ENCODE measurements at regions not wholly inside any gene's neighbourhood (a gene's known extent, or its start where the extent isn't known, plus 50 kb on each side); places are given as distances from the start of the nearest gene placed in this dataset.
A peak's percentile ranks its signal among the peaks of the same experiment; 100 is the strongest.

- no peaks in the 10 kb centered on the region for H3K4me1 ChIP-seq (replicated peaks in 1 of 2)
- H3K27ac ChIP-seq, result no peak overlapping the region
- no peak for DNase-seq
- H3K27me3 ChIP-seq, result no peaks in the 10 kb centered on the region
- TF ChIP-seq CTCF (IDR thresholded peaks at IDR 0.05) (no peak), POLR2A (IDR thresholded peaks at IDR 0.05) (no peak)
- intact Hi-C loops (cut with DNase I), result no loop called here
- H3K36me3 ChIP-seq (replicated peaks in 1 of 2), result no peaks in the 10 kb centered on the region
- WGBS, 4 donors, result 59 to 63% (median 60%) methylated on average over 6 of the region's 6 CpGs
- H3K4me3 ChIP-seq, result no peak overlapping the region
- no peaks in the 10 kb centered on the region for H3K9me3 ChIP-seq (replicated peaks in 1 of 3)
These were observed 590.0 kb upstream of the NOX3 start for GRCh38 chr6:156045401-156046267.

- Histone ChIP-seq H3K36me3 (replicated peaks in 1 of 2) (no peaks in the 10 kb centered on the region), H3K27me3 (no peaks in the 10 kb centered on the region), H3K27ac (no peak overlapping the region), H3K9me3 (replicated peaks in 1 of 3) (peaks cover 0 to 6% (median 0%) of the 10 kb centered on the region in 3 donors), H3K4me3 (no peak overlapping the region), H3K4me1 (replicated peaks in 1 of 2) (no peaks in the 10 kb centered on the region)
- no peak for TF ChIP-seq POLR2A (IDR thresholded peaks at IDR 0.05)
- no peak for TF ChIP-seq CTCF (IDR thresholded peaks at IDR 0.05)
- no peak for DNase-seq
- intact Hi-C loops (cut with DNase I), result no loop called here
These were observed 578.0 kb upstream of the NOX3 start for GRCh38 chr6:156033598-156033997.

- no peaks in the 10 kb centered on the region for H3K36me3 ChIP-seq (replicated peaks in 1 of 2)
- H3K4me1 ChIP-seq (replicated peaks in 1 of 2), result peaks cover 0 to 7% of the 10 kb centered on the region in 2 donors
- peaks cover 0 to 6% (median 0%) of the 10 kb centered on the region in 3 donors for H3K9me3 ChIP-seq (replicated peaks in 1 of 3)
- no peak overlapping the region for H3K4me3 ChIP-seq
- no peak overlapping the region for H3K27ac ChIP-seq
- H3K27me3 ChIP-seq, result no peaks in the 10 kb centered on the region
- TF ChIP-seq POLR2A (IDR thresholded peaks at IDR 0.05) (no peak), CTCF (IDR thresholded peaks at IDR 0.05) (no peak)
- intact Hi-C loops (cut with DNase I), result no loop called here
- 31 to 64% (median 50%) methylated on average over 1 of the region's 1 CpG for WGBS, 4 donors
- DNase-seq, result no peak
These were observed 575.9 kb upstream of the NOX3 start for GRCh38 chr6:156031516-156031915.

- intact Hi-C loops (cut with DNase I), result no loop called here
- no peaks in the 10 kb centered on the region for H3K27me3 ChIP-seq
These were observed 574.4 kb upstream of the NOX3 start for GRCh38 chr6:156030053-156030452.

More at GRCh38 chr6:156030053-156030452, 574.4 kb upstream of the NOX3 start:
- 70 to 73% (median 72%) methylated on average over 2 of the region's 2 CpGs for WGBS, 4 donors
- peaks cover 0 to 6% (median 0%) of the 10 kb centered on the region in 3 donors for H3K9me3 ChIP-seq (replicated peaks in 1 of 3)
- no peak for DNase-seq
- TF ChIP-seq CTCF (IDR thresholded peaks at IDR 0.05) (no peak), POLR2A (IDR thresholded peaks at IDR 0.05) (no peak)
- H3K4me3 ChIP-seq, result no peak overlapping the region
- no peaks in the 10 kb centered on the region for H3K36me3 ChIP-seq (replicated peaks in 1 of 2)
- peak overlapping the region in 1 of 5 donors; percentile 47 for H3K27ac ChIP-seq
- H3K4me1 ChIP-seq (replicated peaks in 1 of 2), result peaks cover 0 to 7% of the 10 kb centered on the region in 2 donors
